DMS79 (cell line): ENCODE measurements at regions not wholly inside any gene's neighbourhood (a gene's known extent, or its start where the extent isn't known, plus 50 kb on each side); places are given as distances from the start of the nearest gene placed in this dataset.
"Not testable (repeated sequence)": the region's sequence is repeated elsewhere in the genome, so short reads cannot be mapped to it uniquely, and the experiment has no call there.

Experiments
- DNase-seq: peaks from one replicate; lab custom pipeline; 2025; lab: John Stamatoyannopoulos, UW

- no peak for DNase-seq
Measured at GRCh38 chr5:152456815-152457443, 51.9 kb upstream of the NMUR2 start.

GRCh38 chr5:152462021-152462721, 57.1 kb upstream of the NMUR2 start:
- DNase-seq: no peak

DNA sequence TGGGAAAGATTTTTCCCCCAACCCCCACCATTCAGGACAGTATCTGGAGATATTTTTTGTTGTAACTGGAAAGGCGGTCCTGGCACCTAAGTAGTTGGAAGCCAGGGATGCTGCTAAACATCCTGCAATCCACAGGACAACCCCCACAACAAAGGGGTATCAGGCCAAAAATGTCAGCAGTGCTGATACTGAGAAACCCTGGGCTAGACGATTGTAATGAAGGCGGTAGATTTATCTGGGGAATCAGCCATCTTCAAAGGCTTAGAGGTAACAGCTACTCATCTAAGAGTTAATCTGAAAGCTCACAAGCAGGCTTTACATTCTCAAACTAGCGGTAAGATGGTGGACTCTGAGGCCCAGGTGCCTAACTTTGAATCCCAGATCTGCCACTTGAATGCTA, 59.0 kb upstream of the NMUR2 start:
- no peak for DNase-seq

- DNase-seq: no peak
Measured at GRCh38 chr5:152465140-152465539, 60.1 kb upstream of the NMUR2 start.

GRCh38 chr5:152466085-152466745, 61.1 kb upstream of the NMUR2 start:
- DNase-seq: no peak

GRCh38 chr5:152470167-152470566, 65.1 kb upstream of the NMUR2 start:
- DNase-seq: no peak

DNA sequence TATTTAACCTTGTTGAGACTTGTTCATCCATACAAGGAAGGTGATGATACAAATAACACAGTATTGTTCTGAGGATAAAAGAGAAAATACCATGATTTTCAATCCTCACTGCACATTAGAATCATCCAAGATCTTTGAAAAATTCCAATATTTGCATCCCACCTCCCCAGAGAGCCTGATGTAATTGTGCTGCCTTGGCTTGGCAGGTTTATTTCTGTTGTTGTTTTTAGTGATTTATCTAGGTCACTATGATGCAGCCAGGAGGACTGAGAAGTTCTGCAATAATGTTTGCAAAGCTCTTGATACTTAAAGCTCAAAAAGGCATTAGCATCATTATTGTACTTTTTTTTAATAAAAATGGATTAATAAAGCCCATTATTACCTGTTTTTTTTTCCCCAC, 67.0 kb upstream of the NMUR2 start:
- no peak for DNase-seq

- DNase-seq: no peak
Measured at GRCh38 chr5:152474961-152475360, 69.9 kb upstream of the NMUR2 start.

- DNase-seq: no peak
Measured at GRCh38 chr5:152477536-152477935, 72.5 kb upstream of the NMUR2 start.

GRCh38 chr5:152479866-152480265, 74.8 kb upstream of the NMUR2 start:
- DNase-seq: not testable (repeated sequence)

DNA sequence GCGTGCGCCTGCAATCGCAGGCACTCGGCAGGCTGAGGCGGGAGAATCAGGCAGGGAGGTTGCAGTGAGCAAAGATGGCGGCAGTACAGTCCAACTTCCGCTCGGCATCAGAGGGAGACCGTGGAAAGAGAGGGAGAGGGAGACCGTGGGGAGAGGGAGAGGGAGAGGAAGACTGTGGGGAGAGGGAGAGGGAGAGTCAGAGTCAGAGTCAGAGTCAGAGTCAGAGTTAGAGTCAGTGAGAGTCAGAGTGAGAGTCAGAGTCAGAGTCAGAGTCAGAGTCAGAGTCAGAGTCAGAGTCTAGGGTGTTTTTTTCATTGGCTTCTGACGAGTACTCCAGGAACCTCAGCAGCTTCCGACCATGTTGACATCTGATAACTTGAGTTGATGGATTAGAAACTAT, 75.6 kb upstream of the NMUR2 start:
- DNase-seq: not testable (repeated sequence)

DNA sequence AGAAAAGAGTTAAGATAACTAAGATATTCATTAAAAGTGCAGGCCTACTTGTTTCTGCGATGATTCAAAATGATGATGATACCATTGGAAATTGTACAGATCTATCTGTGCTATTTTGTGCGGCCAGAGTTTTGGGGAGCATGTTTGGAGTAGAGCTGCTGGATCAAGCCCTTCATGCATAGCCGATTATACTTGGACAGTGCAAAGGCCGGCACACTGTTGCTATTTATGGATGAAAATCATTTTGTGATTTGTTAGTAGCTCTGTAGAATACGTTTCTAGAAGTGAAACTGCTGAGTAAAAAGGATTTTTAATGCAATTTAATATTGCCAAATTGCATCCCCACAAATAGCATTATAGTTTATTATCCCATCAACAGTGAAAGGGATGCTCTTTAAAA, 82.1 kb upstream of the NMUR2 start:
- DNase-seq: no peak

GRCh38 chr5:152488869-152489268, 83.8 kb upstream of the NMUR2 start:
- no peak for DNase-seq

DNA sequence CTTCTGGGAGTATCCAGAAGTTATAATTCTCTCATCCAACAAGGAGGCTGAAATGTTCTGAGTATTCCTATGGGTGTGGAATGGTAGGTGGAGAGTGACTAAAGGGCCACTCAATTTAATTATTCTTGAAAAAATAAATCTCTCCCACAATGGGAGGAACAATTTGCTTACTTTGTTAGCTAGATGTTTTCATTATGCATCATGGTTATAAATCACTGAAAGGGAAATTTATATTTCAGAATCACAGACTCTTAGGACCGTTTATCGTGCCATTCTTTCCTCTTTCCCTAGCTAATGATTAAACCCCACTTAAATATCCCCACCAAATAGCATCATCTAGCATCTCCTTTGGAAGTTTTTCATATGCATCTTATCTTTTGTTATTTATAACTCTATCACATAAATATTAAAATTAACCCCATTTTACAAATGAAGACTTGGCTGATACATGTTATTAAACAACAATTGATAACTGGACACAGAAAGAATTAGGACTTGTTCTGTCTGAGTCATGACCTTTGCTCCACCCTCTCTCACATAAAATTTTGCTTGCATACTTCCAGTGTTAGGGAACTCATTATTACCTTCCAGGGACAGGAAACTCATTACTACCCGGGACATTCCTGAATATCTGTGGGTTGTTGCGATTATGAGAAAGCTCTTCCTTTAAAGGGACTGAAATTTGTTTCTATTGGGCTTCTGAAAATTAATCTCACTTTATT, 94.9 kb upstream of the NMUR2 start:
- DNase-seq: no peak

DNA sequence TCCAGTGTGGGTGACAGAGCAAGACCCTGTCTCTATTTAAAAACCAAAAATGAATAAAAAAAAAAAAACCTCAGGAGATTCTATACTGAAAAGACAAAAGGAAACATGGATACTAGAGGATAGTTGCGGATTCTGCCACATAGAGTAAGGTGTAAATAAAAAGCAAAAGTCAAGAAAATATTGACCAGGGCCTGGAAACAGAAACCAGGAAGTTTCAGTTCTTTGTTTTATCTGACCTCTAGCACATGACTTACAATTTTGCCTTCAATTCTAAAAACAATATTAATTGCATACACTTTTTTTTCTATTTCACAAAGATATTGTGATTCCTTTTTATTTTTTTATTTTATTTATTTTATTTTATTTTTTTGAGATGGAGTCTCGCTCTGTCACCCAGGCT, 96.2 kb upstream of the NMUR2 start:
- no peak for DNase-seq

- no peak for DNase-seq
Measured at GRCh38 chr5:152503206-152503605, 98.1 kb upstream of the NMUR2 start.

DNA sequence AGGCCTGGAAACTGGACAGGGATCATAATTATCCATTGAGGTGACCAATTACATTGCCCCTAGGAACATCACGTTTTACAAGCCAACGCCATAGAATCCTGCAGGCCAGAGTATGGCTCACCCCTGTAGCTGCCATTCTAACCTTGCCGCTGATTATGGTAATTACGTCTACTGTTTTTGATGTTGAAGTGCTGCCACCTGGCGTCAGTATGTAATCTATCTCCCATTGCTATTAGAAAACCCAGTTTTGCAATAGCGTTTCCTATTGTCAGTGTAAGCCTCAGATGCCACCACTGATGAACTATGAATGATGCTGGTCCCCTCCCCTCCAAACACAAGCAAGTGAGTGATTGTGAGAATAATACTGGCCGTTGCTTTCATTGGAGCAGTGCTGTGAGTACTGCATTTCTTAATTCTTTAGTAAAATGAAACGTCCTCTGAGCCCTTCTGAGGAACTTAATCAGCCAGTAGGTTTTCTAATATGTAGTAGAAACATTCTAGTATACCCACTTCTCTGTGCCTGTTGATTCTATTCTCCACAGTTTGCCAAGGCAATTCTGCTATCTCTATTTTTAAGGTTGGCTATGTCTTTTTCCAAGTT, 100.5 kb upstream of the NMUR2 start:
- peak; percentile 2 for DNase-seq

DNA sequence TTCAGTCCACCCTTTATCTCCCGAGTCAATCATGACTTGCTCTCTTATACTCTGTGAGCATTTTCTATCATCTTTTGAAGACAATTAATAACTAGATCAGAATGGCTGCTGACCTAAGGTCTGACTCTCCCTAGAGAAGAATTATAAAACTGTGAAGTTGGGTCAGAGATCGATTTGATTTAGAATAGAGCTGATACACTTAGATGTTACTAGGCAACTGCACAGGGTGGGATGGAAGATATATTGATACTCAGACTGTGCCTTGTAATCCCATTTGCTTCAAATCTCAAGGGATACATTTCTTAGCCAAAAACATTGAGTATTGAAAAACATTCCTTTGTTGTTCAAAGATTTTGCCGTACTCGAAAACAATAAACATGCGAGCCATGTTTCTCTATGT, 106.0 kb upstream of the NMUR2 start:
- DNase-seq: no peak

- no peak for DNase-seq
Measured at GRCh38 chr5:152511531-152512132, 106.6 kb upstream of the NMUR2 start.

- peak; percentile 1 for DNase-seq
Measured at GRCh38 chr5:152514827-152515397, 109.8 kb upstream of the NMUR2 start.

GRCh38 chr5:152523964-152524363, 118.9 kb upstream of the NMUR2 start:
- no peak for DNase-seq
